ACHN (cell line): ENCODE measurements at regions not wholly inside any gene's neighbourhood (a gene's known extent, or its start where the extent isn't known, plus 50 kb on each side); places are given as distances from the start of the nearest gene placed in this dataset.

Source experiments
- DNase-seq: peaks from one replicate; pipeline ENCODE4 v3.0.0-alpha.2; 2015
- in situ Hi-C: cut with HindIII; loops from 2 replicates; pipeline ENCODE4 v1.10.0; 2017; ENCODE audit warnings: low sequenced_read_pairs, low pct_ligation_motif_present, low pct_unique_long_range_greater_than_20kb

DNA sequence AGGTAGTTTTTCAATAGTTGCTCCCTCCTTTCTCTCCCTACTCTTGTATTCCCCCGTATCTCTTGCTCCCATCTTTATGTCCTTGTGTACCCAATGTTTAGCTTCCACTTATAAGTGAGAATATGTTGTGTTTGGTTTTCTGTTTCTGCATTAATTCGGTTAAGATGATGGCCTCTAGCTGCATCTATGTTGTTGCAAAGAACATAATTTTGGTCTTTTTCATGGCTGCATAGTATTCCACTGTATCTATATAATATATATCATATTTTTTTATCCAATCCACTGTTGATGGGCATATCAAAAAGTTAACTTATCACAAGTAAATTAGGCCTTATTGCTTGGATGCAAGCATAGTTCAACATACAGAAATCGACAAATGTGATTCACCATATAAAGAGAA lies 594.0 kb downstream of the TYW1 start:
- no peak for DNase-seq
- in situ Hi-C loops = no loop called here

DNA sequence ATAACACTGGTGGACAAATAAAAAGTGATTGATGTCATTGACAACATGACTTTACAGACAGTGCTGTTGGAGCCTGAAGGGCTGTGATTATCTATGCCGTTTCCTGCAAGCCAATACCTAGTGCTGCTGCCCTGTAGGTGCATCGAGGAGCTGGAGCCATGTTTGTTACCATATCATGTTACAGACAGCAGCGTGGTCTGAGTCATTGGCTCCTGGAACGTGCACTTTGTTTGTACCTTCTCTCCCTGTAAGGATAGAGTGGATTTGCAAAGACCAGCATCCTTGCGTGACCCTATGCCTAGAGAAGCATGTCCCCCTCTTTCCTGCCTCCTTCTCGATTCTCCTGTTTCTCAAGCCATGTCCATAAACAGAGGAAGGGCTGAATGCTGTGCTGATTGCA lies 597.2 kb downstream of the TYW1 start:
- DNase-seq = no peak

DNA sequence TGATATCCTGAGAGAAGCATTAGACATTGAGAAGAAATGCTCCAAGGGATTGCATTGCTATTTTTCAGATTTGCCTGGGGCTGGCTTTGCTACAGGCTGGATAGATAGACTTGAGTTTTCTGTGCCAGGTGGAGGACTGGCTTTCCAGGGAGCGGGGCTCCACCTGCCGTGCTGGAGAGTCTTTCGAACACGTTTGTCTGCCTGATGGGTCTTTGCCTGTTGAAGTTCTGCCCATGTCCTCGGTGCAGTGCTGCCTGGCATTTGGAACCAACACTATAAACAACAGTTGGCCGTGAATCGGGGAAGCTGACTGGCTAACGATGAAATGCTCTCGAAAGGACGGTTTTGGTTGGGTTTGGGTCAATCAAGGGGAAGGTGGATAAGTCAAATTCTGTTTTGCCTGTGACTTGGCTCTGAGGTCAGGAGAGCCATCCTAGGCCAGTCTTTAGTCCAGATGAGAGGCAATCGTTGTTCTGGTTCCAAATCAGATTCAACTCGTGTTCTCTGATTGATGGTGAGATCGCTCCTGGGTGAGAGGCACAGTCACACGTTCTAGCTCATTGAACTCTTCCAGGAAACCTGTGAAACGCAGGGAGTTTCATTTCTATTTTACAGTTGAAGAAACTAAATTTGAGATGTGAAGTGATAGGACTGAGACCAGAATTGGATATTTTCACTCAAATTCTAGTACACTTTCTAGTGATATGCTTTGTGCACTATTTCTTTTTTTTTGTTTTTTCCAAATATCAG lies 599.0 kb downstream of the TYW1 start:
- in situ Hi-C loops = no loop called here
- DNase-seq = no peak

More for the DNA sequence above, 597.2 kb downstream of the TYW1 start:
- in situ Hi-C loops = no loop called here

DNA sequence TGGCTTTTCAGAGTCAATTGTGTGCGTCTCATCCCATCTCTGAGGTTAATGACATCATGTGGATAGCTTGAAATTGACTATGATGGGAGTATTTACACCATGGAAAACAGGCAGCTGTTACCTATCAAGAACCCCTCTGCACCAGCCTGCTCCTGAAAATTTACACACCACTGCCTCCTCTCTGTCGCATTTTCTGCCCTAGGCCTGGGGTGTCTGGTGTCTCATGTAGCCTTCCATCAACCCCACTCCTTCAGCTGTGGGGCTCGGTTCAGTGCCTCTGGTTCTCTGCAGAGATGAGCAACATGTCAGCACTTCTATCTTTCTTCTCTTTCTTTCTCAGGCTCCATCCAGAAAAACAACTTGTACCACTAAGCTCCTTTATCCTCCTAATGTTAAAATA lies 600.5 kb downstream of the TYW1 start:
- in situ Hi-C loops = no loop called here
- no peak for DNase-seq

DNA sequence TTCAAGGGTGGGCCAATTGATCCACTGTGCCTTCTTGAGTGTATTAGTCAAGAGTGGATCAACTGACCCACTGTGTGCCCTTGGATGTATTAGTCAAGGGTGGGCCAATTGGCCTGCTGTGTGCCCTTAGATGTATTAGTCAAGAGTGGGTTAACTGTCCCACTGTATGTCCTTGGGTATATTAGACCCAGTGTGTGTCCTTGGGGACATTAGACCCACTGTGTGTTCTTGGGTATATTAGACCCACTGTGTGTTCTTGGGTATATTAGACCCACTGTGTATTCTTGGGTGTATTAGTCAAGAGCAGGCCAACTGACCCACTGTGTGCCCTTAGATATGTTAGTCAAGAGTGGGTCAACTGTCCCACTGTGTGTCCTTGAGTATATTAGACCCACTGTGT lies 601.8 kb downstream of the TYW1 start:
- in situ Hi-C loops = no loop called here
- no peak for DNase-seq

DNA sequence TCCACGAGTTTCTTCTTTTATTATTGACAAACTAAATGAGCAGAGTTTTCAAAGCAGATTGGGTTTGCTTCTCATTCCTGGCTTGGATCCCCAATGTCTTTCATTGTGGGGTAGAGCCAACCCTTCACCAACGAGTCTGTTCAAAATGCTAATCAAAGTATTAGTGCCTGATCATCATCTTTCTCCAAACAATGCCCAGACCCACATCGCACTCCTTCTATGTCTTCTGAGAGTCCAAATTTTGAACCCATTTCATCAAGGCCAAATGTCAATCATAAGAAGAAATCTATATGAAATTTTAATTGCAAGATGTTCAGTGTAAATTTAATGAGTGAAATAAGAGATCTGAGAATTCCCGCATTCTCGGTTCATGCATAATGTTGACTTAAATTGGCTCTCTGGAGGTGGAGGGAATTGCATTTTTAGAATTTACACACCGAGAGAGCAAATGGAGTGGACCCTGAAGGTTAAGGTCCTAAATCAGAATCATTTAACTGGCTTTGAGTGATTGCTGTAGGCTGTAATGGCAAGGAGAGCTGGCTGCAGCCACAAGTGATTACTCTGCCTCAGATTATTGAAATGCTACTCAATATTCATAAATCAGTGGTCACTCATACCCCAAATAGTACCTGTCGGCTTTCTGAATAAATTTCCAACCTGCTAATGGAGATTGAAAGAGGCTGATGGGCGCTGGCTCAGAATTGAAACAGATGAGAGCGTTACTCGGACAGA lies 602.9 kb downstream of the TYW1 start:
- no peak for DNase-seq
- in situ Hi-C loops = no loop called here

DNA sequence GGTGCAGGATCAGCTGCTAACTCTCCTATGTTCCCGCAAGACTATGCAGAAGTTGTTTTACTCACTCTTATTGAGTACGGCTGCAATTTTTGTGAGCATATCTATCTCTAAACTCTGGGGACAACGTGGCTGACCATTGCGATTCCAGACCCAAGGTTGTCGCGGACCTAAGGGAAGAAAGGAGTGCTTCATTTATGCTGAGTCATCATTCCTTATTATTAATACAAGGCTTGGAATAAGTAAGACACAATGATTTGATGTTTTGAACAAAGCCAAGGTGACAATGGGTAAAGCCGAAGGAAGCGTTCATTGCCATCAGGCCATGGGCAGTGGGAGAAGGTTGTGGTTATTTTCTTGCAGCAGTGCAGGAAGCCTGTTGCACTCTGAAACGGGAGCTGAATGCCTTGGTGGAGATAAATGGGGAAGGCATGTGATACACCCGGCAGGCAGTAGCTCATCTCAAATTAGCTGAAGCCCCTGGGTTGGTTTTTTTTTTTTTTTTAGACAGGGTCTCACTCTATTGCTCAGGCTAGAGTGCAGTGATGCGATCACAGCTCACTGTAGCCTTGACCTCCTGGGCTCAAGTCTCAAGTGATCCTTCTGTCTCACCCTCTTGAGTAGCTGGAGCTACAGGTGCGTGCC lies 605.7 kb downstream of the TYW1 start:
- no peak for DNase-seq
- in situ Hi-C loops = no loop called here

DNA sequence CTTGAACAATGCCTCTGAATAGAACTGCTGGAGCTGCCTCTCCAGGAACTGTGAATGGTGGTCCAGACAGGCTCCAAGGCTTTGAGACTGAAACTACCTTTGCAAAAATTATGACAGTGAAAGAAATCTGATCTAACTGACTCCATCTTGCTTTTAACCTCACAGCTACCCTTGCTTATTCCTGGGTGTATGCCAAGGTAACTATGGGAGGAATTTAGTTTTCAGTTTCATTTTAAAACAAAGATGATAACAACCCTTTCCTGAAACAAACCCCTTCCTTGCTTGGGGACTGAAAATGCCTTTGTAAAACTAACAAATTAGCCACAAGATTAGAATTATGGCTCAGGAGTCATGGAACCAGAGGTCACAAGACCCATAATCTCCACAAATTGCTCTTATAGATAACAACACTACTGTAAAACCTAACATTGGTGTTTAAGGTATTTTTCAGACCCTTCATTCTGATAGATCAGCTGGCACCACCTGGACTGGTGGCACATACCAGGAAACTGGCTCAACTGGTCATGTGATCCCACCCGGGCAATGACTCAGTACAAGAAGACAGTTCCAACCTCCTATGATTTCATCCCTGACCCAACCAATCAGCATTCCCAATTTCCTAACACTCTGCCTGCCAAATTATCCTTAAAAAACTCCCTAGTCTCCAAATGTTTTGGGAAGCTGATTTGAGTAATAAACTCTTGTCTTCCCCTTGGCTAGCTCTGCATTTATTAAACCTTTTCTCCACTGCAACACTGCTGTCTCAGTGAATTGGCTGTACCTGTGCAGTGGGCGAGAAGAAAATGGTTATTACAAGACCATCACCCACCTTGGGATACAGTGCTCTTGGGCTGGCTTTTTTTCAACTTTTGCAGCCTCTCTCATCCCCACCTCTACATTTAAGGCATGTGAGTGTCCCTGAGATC lies 608.1 kb downstream of the TYW1 start:
- in situ Hi-C loops = no loop called here
- DNase-seq = no peak

DNA sequence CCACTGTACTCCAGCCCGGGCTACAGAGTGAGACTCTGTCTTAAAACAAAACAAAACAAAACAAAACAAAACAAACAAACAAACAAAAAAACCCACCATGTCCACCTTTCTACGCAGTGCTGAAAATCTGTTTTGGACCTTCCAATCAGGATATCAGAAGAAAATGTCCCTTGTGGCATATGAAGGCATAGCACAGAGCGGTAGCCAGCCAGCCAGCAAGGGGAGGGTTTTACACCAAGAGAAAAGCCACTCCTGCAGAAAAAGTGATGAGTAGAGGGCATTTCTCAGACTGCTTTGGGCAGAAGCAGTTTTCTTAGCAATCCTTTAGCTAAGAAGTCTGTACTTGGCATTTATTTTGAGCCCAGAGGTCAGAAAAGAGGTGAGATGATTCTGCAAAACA lies 612.2 kb downstream of the TYW1 start:
- in situ Hi-C loops = no loop called here
- DNase-seq = no peak

DNA sequence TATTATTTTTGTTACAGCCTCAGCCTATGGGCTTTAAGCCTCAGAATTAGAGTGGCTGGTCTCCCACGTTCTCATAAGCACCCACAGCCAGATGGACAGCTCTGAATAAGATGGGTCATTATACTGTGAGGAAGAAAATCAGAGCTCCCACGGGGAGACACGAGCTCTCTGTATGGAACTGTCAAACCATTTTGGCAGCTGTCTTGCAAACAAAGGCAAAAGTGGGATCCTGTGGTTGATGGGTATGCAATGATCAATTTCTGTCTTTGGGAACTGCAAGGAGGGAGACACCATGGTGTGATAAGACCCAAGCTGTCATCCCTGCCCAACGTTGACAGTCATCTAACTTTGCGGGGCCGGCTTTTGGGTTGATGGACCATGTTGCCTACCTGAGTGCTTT lies 614.3 kb downstream of the TYW1 start:
- in situ Hi-C loops = no loop called here
- no peak for DNase-seq

DNA sequence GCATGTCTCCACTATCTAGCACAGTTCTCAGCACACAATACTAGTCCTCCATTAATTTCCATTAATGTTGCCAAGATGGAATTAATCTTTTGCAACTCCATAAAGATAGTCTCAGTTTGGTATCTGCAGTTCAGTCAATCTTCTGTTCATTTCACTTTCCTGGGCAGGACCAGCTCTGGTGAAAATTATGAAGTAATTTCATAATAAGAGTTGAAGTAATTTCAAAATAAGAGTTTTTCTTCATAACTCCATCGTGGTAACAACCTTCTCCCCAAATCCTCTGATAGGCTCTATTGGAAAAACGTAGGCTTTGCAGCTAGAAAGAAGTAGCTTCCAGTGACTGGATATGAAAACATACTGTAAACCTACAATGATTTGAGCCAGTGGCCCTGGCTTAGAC lies 618.2 kb downstream of the TYW1 start:
- no peak for DNase-seq
- in situ Hi-C loops = no loop called here

DNA sequence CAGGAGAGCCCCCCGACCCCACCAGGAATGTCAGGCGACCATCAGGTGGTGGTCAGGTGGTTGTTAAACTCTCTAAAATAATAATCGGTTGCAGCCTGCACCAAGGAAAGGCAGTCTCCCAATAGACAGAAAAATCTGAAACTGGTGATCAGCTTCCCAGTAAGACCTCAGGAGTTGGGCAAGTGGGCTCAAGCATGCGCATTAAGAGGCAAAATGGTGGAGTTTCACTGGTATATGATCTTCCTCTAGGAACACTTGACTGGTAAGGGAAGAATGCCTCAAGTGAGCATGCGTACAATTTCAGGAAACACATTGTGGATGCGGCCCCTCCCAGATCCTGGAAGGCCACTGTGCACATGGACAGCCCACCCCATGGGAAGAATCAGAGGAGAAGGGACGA lies 619.9 kb downstream of the TYW1 start:
- in situ Hi-C loops = no loop called here
- no peak for DNase-seq

DNA sequence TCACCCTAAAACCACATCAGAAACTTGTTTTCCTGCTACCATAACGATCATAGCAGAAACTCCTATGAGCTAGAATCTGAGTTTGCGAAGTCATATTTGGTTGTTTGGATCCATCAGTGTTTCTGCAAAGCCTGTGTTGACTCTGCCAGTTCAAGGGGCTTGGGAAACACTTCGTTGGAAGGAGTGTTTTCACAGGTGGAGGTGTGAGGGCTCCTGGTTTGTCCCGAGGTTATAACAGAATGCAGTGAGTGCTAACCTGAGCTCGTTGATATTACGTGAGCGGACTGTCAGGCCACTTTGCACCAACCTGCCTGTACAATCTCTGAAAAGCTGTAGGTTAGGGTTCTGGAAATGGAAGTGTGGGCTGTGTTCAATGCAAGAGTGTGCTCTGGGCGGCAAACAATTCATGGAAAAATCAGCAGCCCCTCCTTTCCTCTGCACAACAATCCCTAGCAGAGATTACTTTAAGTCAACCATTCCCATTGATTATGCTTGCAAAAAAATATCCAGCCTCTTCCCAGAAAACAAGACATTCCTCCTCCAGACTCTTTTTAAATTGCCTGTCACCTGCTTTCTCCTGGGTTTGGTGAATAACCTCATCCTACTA lies 622.0 kb downstream of the TYW1 start:
- DNase-seq = no peak
- in situ Hi-C loops = no loop called here

DNA sequence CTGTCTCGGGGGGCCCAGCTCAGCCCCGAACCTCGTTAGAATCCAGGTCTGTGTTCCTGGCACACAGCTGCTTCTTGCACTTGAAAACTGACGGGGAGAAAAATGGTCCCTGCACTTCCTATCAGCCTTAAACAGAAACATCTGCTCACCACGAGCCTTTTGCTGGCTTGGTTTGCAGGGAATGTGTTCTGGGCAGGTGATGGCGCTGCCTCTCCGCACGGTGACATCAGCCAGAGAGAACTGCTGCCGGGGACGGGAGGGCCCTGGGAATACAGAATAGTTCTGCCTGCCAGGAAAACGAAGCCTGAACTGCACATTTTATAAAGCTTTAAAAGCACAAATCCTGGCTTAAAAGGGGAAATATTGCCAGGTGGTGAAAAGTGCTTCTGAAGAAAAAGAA lies 622.5 kb downstream of the TYW1 start:
- in situ Hi-C loops = no loop called here
- DNase-seq = no peak

DNA sequence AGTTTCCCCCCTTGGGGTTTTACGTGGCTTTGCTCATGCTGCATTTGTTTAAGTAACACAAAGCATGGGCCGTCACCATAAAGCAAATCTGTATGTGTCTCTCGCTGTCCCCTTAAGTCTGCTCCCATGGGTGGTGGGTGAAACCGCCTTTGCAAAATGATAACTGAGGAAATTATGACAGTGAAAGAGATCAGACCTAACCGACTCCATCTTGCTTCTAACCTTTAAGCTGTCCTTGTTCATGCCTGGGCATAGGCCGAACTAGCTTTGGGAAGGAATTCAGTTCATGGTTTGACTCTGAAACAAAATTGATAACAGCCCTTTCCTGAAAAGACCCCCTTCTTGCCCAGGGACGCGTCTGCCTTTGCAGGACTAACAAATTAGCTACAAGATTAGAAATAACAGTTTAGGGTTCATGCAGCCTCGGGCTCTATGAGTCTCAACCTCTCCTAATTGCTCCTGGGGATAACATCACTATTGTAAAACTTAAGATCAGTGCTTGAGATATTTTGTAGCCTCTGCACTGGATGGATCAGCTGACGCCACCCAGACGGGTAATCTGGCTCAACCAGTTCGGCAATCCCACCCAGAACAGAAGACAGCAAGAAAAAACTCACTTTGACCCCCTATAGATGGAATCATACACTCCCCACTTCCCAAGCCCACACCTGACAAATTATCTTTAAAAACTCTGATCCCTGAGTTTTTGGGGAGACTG lies 623.7 kb downstream of the TYW1 start:
- DNase-seq = no peak
- in situ Hi-C loops = no loop called here

DNA sequence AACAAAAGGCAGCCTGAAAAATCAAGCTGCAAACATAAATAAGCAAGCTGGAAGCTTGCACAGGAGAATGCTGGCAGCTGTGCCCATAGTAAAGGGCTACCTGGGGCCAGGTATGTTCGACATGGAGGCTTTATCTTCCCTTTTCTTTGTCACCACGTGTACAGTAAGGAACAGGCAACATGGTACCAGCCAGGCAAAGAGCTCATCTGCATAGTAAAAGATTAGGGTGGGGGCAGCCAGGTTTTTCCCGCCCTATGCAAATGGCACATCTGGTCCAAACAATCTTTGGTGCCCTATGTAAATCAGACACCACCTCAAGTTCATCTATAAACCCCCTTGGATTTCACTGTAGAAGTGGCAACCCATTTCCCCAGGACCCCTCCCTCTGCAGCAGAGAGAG lies 625.1 kb downstream of the TYW1 start:
- no peak for DNase-seq

DNA sequence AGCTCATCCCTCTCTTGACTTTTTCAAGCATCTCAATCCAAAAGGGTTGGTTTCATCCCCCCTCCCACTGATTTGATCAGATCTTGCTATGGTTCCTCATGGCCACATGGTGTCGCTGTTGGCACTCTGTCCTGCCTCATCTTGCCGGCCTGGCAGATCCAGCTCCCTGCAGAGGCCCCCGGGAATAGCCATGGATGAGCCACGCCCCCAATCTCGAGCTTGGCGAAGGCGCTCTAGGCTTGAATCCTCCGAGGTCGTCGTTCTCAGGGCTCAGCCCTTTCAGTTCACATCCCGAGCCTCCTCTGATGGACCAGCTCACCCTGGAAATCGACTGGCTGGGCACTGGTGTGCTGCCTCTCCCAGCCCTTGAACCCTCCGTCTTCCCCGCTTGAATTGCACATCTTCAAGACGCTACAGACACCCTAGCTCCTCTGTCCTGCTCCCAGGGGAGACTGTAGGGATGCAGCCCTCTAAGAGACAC lies 628.7 kb downstream of the TYW1 start:
- DNase-seq = peak; percentile 65
- in situ Hi-C loops = no loop called here

More for the DNA sequence above, 625.1 kb downstream of the TYW1 start:
- in situ Hi-C loops = no loop called here

DNA sequence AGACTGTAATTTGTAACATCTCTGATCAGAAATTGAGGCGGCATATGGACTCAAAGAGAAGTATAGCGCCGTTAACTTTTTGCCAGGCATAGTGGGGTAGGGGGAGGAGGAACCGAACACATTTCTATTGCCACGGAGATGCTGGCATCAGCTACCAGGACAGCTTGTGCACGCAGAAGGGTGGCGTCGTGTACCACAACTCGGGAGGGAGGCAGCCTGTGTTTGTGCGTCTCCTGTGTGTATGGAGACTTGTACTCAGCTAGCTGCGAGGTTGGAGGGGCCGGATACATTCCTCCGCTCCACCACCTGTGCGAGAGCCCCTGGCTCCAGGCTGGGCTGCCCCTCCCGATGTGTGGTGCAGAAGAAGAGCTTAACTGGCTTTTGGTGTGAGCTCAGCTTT lies 634.8 kb downstream of the TYW1 start:
- no peak for DNase-seq
- in situ Hi-C loops = no loop called here
